Lung (tissue), 11 donors: ENCODE measurements at regions not wholly inside any gene's neighbourhood (a gene's known extent, or its start where the extent isn't known, plus 50 kb on each side); places are given as distances from the start of the nearest gene placed in this dataset.

Source experiments
- ATAC-seq: fragments of 200-7000 bp; cut with Tn5 transposase; one replicate; pipeline ENCODE4 v1.9.1; 2020; ENCODE audit warnings: moderate number of reproducible peaks; ENCODE audit not compliant: insufficient read depth, low FRiP score
- DNase-seq, 3 donors: peaks; one replicate each; pipeline ENCODE4 v3.0.0-alpha.2; 2013 to 2017
- H3K27ac ChIP-seq, 2 donors: one replicate each; pipeline ENCODE4 v1.5.1; 2013; ENCODE audit warnings: mild to moderate bottlenecking in 2 of 2, moderate library complexity in 2 of 2, control low read depth in 1 of 2, inconsistent platforms in 1 of 2, low read depth in 1 of 2, low read length in 1 of 2
- H3K27me3 ChIP-seq, 3 donors: one replicate each; pipeline ENCODE4 v1.5.1; 2013; ENCODE audit warnings: low read length in 2 of 3; ENCODE audit not compliant: control insufficient read depth in 3 of 3, insufficient read depth in 3 of 3
- H3K36me3 ChIP-seq, 4 donors: one replicate each; pipeline ENCODE4 v1.5.1; 2013; ENCODE audit warnings: low read length in 4 of 4, mild to moderate bottlenecking in 1 of 4, moderate library complexity in 1 of 4; ENCODE audit not compliant: control insufficient read depth in 4 of 4, insufficient read depth in 4 of 4
- H3K4me1 ChIP-seq, 5 donors: one replicate each; pipeline ENCODE4 v1.5.1; 2013; ENCODE audit warnings: low read length in 5 of 5, mild to moderate bottlenecking in 2 of 5, moderate library complexity in 1 of 5; ENCODE audit not compliant: control insufficient read depth in 5 of 5, insufficient read depth in 5 of 5
- H3K4me3 ChIP-seq: one replicate; pipeline ENCODE4 v1.5.1; 2013; ENCODE audit warnings: mild to moderate bottlenecking, control low read depth, moderate library complexity
- H3K9ac ChIP-seq, 2 donors: one replicate each; pipeline ENCODE4 v1.5.1; 2013; ENCODE audit warnings: low read length in 2 of 2, control low read depth in 1 of 2; ENCODE audit not compliant: insufficient read depth in 1 of 2
- H3K9me3 ChIP-seq, 4 donors: one replicate each; pipeline ENCODE4 v1.5.1; 2013; ENCODE audit warnings: low read length in 3 of 4, mild to moderate bottlenecking in 1 of 4, moderate library complexity in 1 of 4; ENCODE audit not compliant: control insufficient read depth in 4 of 4, insufficient read depth in 3 of 4
- CTCF ChIP-seq: IDR thresholded peaks from 2 replicates; pipeline ENCODE4 v1.5.1; 2012; ENCODE audit warnings: mild to moderate bottlenecking; ENCODE audit errors: control extremely low read depth, extremely low read depth
- WGBS, 2 donors: extraction: QIAGEN DNeasy Blood & Tissue Kit; methylation state at CpG; one replicate each; pipeline ENCODE4 v1.1.7; 2013; 5-methylcytosine and 5-hydroxymethylcytosine counted together
- donor health status: control.
- donor health status: control.
- donor health status: Bipolar disorder and iron deficiency.
- donor health status: healthy.
- donor health status: DM: yes; HTN: yes; CAD: no.

GRCh38 chr3:77873598-77873997 is 833.7 kb downstream of the ROBO2 start:
- 84 to 90% methylated on average over 4 of the region's 4 CpGs for WGBS, 2 donors
- Histone ChIP-seq H3K9ac (no peak overlapping the region), H3K4me3 (no peak overlapping the region), H3K4me1 (no peaks in the 10 kb centered on the region), H3K9me3 (peaks cover 0 to 2% (median 0%) of the 10 kb centered on the region in 4 donors), H3K27ac (no peak overlapping the region), H3K36me3 (no peaks in the 10 kb centered on the region), H3K27me3 (no peaks in the 10 kb centered on the region)
- TF ChIP-seq CTCF = no peak
- no peak for DNase-seq
- ATAC-seq = no peak

- Histone ChIP-seq H3K9ac (no peak overlapping the region), H3K36me3 (no peaks in the 10 kb centered on the region), H3K9me3 (no peaks in the 10 kb centered on the region), H3K27ac (no peak overlapping the region), H3K4me3 (no peak overlapping the region), H3K27me3 (no peaks in the 10 kb centered on the region), H3K4me1 (peaks cover 0 to 5% (median 0%) of the 10 kb centered on the region in 5 donors)
- DNase-seq (no peak), ATAC-seq (no peak)
- no peak for TF ChIP-seq CTCF
- WGBS, 2 donors = 88 to 93% methylated on average over 3 of the region's 3 CpGs
Measured at GRCh38 chr3:77885381-77885780, 845.5 kb downstream of the ROBO2 start.

DNA sequence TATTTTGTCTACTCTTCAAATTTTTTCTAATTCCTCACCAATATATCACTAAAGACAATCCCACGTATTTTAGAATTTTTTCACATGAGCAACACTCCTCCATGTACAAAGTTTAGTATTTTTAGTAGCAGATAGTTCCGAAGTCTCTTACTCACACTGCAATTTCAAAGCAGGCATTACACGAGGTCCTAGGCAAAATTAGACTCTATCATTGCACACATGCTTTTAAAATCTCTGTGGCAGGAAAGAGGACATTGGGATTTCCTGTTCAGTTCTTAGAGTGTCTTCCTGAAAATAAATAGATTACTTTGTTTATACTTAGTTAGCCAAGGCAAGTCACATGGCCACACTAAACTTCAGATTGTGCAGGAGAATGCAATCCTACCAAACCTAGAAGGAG is 847.7 kb downstream of the ROBO2 start:
- WGBS, 2 donors = 41 to 48% methylated on average over 3 of the region's 3 CpGs
- TF ChIP-seq CTCF = no peak
- Histone ChIP-seq H3K9ac (no peak overlapping the region), H3K36me3 (no peaks in the 10 kb centered on the region), H3K4me1 (peaks cover 0 to 5% (median 0%) of the 10 kb centered on the region in 5 donors), H3K9me3 (no peaks in the 10 kb centered on the region), H3K27me3 (no peaks in the 10 kb centered on the region), H3K4me3 (no peak overlapping the region), H3K27ac (no peak overlapping the region)
- DNase-seq (peak in 2 of 3 donors; percentile 5 to 23), ATAC-seq (no peak)

DNA sequence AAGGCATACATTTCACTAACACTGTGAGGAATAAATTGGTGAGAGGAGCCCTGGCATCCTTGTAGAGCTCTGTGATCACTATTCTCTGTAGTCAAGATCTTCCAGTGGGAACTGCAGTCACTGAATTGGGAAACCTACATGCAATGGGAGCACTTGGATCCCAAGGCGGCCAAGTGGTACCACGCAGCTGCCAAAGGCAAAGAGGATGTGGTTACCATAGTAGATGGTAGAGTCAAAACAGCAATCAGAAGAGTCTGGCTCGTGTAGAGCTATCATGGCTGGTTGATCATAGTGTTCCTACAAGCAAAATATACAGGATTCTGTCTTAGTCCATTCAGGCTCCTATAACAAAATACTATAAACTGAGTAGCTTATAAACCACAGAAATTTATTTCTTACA is 849.7 kb downstream of the ROBO2 start:
- H3K9ac ChIP-seq = no peak overlapping the region
- no peak for TF ChIP-seq CTCF
- WGBS, 2 donors = 84 to 88% methylated on average over 3 of the region's 3 CpGs
- H3K27ac ChIP-seq = no peak overlapping the region
- no peak for ATAC-seq
- no peaks in the 10 kb centered on the region for H3K36me3 ChIP-seq
- H3K9me3 ChIP-seq = no peaks in the 10 kb centered on the region
- H3K4me1 ChIP-seq = peaks cover 0 to 5% (median 0%) of the 10 kb centered on the region in 5 donors
- no peaks in the 10 kb centered on the region for H3K27me3 ChIP-seq
- DNase-seq = no peak
- H3K4me3 ChIP-seq = no peak overlapping the region
